Activated CD4-positive, CD25-positive, alpha-beta regulatory T cell treated with anti-CD3 and anti-CD28 coated beads, Interleukin-2, amount 50 U/mL, for 72 hours (primary cell): ENCODE measurements at regions not wholly inside any gene's neighbourhood (a gene's known extent, or its start where the extent isn't known, plus 50 kb on each side); places are given as distances from the start of the nearest gene placed in this dataset.

Source experiments
- DNase-seq: peaks from one replicate; pipeline ENCODE4 v3.0.0; 2021

GRCh38 chr1:88189525-88189924 is 494.5 kb upstream of the PKN2 start:
- no peak for DNase-seq

DNA sequence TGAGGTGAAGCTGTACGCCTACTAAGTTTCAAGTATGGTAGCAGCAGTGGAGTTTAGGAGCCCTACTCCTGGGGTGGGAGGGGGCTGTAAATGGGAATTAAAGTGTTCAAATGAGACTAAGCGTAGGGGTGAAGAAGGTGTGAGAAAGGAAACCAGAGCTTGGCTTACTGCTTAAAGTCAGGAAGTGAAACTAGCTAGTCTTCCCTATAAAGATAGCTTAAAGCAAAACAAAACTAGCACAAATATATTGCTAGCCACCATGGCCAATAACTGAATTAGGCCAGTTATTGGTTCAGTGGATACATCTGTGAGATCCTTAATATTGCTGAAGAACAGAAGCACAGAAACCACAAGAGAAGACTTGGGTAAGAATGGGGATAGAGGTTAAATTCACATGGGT is 492.2 kb upstream of the PKN2 start:
- DNase-seq: no peak

DNA sequence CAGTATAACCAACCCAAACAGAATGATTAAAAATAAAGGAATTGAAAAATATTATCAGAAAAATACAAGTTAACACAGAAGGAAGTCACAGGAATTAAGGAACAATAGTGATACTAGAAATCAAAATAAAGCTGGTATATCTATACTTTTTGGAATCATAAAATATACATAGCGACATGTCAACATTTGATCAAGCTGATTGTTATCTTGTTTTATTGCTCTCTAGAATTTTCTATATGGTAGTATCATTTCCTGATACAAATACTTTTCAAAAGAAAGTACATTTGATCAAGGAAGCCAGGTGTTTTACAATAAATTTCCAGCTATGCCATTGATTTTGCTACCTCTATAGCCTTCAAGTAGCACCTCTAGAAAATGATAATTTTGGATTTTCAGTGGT is 489.5 kb upstream of the PKN2 start:
- DNase-seq: no peak

DNA sequence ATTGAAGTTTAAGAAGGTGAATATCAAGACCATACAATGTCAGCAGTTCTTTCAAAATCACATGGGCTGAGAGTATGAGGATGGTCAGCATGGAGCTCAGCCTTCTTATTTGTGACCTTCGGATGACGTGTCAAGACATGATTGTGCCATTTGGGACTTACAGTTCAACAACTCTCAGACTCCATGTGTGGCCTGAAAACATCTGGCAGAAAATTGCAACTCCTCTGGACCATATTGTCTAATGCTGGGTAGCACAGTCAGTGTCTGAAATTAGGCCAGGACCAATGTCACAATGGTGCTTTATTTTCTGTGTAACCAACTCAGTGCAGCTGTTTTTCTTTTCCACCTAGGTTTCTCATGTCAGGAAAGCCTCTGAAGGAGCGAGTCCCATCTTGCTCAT is 483.5 kb upstream of the PKN2 start:
- no peak for DNase-seq

DNA sequence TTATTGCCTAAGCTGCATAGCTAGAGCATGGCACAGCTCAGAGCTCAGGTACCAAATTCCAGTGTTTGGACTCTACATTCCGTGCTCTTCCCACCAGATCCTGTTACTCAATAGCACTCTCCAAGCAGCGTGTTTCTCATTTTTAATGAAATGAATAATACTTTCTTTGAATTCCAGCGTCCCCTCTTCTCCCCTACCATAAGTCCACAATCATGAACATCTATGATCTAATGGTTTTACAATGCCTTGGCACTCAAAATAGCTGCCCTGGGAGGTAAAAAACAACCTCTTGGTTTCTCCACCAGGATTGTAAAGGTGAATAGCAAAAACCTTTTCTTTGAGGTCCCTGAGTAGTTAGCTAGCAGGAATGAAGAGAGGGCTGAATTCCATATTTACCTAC is 480.0 kb upstream of the PKN2 start:
- DNase-seq: no peak

DNA sequence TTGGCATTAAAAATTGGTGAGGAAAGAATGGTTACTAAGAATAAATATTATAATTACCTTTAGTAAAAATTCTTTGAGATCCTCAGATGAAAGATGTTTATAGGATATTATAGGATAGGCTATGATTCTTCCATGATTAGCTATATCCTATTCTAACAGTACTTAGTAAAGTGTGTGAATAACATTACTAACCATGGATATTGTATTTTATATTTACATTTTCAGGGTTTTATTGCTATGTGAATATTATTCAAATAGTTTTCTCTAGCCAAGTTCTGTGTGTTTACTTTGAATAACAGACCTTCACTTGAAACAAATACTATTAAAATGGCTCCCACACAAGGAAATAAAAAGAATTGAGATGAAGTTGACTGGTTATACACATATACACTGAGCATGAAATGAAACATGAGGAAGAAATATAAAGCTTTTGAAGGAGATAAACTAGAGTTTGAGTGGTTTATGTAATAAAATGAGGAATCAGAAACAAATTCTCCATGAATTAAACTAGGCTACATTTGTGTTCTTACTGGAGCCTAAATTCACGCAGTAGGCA is 479.4 kb upstream of the PKN2 start:
- DNase-seq: no peak

GRCh38 chr1:88208389-88208788 is 475.7 kb upstream of the PKN2 start:
- no peak for DNase-seq

- DNase-seq: no peak
Measured at GRCh38 chr1:88210103-88210787, 473.8 kb upstream of the PKN2 start.

DNA sequence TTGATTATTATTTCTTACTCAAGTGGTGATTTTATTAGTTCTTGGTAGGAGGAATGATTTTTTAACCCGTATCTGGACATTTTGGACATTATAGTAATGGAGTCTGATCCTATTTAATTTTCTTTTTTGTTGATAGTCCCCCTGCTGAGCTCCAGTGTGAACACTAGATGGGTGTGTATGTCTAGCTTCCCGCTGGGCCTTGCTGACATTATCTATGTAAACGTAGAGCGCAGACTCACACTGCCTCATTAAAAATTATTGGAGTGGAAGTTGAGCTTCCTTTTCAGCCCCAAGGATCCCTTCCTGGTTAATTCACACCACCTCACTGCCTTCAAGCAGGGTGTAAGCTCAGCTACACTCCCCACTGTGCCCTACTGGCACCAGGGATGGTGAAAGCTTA is 467.6 kb upstream of the PKN2 start:
- DNase-seq: no peak

DNA sequence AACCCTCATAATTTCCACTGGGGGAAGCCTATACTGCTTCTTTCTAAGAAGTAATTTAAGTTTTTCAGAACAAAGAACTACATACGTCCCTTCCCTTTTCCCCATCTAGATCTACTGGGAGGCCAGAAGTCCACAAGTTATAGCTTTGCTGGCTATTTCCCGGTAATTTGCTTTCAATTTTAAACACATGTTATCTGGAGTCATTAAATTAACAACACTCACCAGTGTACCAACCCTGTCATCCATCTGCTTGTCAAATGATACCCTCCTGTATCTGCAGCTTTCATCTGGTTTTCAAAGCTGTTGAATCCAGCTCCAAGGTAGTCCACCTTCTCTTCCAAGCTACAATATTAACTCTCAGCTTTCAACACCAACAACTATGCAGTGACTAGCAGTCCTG is 466.7 kb upstream of the PKN2 start:
- DNase-seq: no peak

GRCh38 chr1:88219521-88219920 is 464.6 kb upstream of the PKN2 start:
- no peak for DNase-seq

DNA sequence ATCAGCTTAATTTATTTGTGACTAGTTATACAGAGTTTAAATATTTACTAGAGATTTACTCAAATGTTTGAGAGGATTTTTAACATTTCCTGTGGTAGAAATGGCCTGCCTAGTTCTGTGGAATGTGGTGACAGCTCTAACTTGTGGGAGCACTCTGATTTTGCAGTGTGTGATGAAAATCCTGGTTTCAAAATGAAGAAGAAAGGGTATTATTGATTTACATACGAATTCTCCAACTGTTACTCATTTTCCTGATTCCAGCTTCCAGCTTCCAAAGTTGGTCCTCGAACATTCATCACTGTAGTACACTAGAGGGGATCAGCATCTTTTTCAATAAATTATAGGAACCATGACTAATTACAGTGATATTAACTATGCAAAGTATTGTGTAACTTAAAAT is 462.7 kb upstream of the PKN2 start:
- DNase-seq: no peak

- no peak for DNase-seq
Measured at GRCh38 chr1:88224906-88225305, 459.2 kb upstream of the PKN2 start.

DNA sequence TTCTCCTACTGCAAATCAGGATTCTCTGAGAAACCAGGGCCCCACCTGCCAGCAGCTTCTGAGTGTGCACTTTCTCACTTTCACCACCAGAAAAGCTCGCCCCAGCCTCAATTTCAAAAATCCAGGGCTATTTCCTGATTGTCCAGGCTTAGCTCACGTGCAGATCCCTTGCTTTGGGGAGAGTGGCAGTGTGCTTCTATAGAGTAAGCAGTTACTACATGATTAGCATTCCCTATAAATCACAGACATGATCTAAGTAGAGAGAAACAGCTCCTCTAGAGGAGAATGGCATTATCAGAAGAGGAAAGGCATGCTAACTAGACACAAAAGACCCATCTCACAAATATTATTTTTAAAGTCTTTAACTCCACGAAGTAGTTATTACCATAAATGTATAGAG is 456.0 kb upstream of the PKN2 start:
- no peak for DNase-seq

GRCh38 chr1:88230126-88230525 is 453.9 kb upstream of the PKN2 start:
- no peak for DNase-seq

- DNase-seq: no peak
Measured at GRCh38 chr1:88237058-88237457, 447.0 kb upstream of the PKN2 start.

- DNase-seq: no peak
Measured at GRCh38 chr1:88239205-88239604, 444.9 kb upstream of the PKN2 start.

- no peak for DNase-seq
Measured at GRCh38 chr1:88247666-88248065, 436.4 kb upstream of the PKN2 start.

DNA sequence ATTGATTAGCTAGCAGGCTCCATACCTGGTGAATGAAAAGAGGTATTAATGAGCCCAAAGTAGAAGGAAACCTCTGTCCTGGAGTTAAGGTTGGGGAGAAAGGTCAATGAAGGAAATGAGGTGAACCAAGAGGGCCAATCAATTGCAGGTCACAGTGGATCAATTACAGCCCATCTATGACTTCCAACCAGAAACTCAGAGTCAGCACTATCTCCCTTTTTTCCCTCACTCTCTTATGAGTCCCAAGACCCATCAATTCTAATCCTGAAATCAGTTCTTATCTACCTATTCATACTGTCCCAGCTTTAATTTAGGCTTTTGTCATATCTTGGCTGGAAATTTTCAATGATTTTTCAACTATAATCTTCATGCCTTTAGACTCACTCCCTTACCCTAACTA is 433.2 kb upstream of the PKN2 start:
- DNase-seq: no peak

GRCh38 chr1:88252745-88253144 is 431.3 kb upstream of the PKN2 start:
- DNase-seq: no peak

DNA sequence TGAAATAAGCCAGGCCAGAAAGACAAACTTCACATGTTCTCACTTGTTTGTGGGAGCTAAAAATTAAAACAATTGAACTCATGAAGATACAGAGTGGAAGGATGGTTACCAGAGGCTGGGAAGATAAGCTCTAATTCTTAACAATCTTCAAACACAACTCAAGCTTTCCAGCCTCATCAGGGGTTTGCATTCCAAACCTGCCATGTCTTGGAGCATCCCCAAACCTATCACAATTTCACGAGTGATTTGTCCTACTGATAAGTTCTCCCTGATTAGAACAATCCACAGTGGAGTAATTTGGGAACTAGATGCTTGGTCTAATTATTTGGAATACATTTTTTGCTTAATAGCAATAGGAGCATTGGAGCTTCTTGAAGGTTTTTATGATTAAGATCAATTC is 418.5 kb upstream of the PKN2 start:
- no peak for DNase-seq

DNA sequence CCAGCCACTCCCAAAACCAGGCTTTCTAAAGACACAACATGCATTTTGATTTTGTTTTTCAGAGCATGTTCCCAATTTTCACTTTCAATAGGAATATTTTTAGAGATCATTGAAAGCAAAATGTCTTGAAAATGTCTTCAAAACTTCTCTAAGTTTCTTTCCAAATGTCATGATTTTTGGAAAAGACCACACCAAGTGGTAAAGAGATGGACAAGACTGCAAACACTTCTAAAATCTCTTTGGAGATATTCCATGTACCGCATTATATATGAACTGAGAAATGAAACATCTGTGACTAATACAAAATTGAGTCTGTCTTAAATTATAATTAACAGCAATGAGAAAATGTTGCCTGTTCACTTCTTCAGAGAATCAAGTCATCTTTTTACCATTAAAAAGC is 418.0 kb upstream of the PKN2 start:
- no peak for DNase-seq

DNA sequence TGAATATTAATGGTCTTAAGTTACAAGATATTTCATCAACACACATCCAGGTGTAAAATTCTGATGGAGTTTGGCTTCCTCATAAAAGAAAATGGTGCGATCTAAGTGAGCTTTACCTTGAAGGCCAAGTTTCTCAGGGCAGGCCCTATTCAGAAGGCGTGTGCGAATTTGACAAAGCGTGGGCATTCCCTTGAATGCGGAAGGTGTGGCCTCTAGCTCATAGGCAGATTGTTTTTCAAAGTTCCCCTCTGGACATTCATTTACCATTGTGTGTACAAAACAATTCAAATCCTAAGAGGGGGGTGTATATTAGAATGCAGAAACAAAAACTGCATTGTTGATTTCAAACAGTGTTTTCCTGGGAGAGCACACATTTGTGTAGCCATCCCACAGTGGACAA is 411.9 kb upstream of the PKN2 start:
- DNase-seq: no peak

DNA sequence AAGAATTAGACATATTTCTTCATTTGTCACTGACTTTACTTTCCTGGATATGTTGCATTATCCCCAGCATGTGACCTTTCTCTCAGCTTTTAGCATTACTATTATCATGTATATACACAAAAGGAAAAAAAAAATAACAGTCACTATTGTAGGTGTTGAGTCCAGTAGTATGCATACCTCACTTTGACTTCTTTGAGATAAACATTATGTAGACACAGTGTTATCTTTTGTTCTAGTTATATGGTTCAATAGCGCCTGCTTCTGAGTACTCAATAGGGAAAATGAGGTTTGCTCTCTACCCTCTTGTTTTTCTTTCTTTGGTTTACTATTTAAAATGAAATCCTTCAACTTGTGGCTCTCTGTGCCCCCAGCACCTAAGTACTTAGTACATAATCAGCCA is 409.6 kb upstream of the PKN2 start:
- DNase-seq: no peak

DNA sequence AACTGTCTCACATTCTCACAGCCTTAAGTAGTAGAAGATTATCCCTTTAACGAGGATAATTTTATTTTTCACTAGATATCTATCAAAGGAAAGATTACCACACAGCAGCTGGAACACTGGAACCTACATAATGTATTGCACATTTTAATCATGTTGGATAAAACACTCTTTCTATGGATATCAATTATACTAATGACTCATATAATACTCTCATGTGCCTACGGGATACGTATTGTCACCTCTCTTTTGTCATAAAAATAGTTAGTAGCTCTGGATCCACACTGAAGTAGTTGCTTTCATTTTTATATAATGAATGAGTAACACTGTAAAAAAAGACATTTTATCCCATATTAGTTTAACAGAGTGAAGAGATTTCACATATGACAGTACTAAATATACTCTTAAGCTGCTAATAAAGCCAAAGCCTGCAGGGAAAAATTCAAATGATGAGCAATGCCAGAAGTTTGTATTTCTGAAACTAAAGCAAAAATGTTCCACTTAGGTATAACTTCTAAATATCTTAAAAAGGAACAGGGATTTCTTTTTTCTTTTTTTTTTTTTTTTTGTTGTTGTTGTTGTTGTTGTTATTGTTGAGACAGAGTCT is 408.7 kb upstream of the PKN2 start:
- DNase-seq: no peak
